Liver (tissue), 8 donors: ENCODE measurements at regions not wholly inside any gene's neighbourhood (a gene's known extent, or its start where the extent isn't known, plus 50 kb on each side); places are given as distances from the start of the nearest gene placed in this dataset.

ENCODE experiments used
- DNase-seq: peaks from one replicate; pipeline ENCODE4 v3.0.0-alpha.2; 2017; ENCODE audit warnings: low spot score
- H3K27ac ChIP-seq, 2 donors: one replicate each; pipeline ENCODE4 v1.7.0; 2013; ENCODE audit warnings: inconsistent platforms in 2 of 2, low read length in 2 of 2, control low read depth in 1 of 2, low read depth in 1 of 2, mild to moderate bottlenecking in 1 of 2
- H3K27me3 ChIP-seq, 4 donors: one replicate each; pipeline versions ENCODE4 v1.6.1 to v1.7.0; 2013; ENCODE audit warnings: low read length in 3 of 4, inconsistent platforms in 1 of 4, mild to moderate bottlenecking in 1 of 4, moderate library complexity in 1 of 4; ENCODE audit not compliant: control insufficient read depth in 4 of 4, insufficient read depth in 4 of 4
- H3K36me3 ChIP-seq, 4 donors: one replicate each; pipeline versions ENCODE4 v1.6.1 to v1.7.0; 2013; ENCODE audit warnings: low read length in 3 of 4, mild to moderate bottlenecking in 3 of 4, low read depth in 1 of 4, moderate library complexity in 1 of 4; ENCODE audit not compliant: control insufficient read depth in 4 of 4, insufficient read depth in 3 of 4
- H3K4me1 ChIP-seq, 4 donors: one replicate each; pipeline versions ENCODE4 v1.6.1 to v1.7.0; 2013; ENCODE audit warnings: low read length in 3 of 4, mild to moderate bottlenecking in 3 of 4, moderate library complexity in 1 of 4; ENCODE audit not compliant: control insufficient read depth in 4 of 4, insufficient read depth in 4 of 4
- H3K4me3 ChIP-seq, 3 donors: one replicate each; pipeline versions ENCODE4 v1.6.1 to v1.7.0; 2013; ENCODE audit warnings: low read length in 3 of 3, control low read depth in 1 of 3, low read depth in 1 of 3, mild to moderate bottlenecking in 1 of 3
- H3K9ac ChIP-seq, 2 donors: one replicate each; pipeline ENCODE4 v1.7.0; 2013; ENCODE audit warnings: low read length in 2 of 2, mild to moderate bottlenecking in 2 of 2, moderate library complexity in 2 of 2, control low read depth in 1 of 2, low read depth in 1 of 2
- H3K9me3 ChIP-seq, 4 donors: one replicate each; pipeline versions ENCODE4 v1.6.1 to v1.7.0; 2013; ENCODE audit warnings: low read length in 3 of 4; ENCODE audit not compliant: control insufficient read depth in 4 of 4
- ATF3 ChIP-seq: IDR thresholded peaks from 2 replicates; pipeline ENCODE4 v1.6.1; 2016; ENCODE audit warnings: antibody characterized with exemption
- CTCF ChIP-seq: fragments of 150-350 bp; IDR thresholded peaks from 2 replicates; pipeline ENCODE4 v1.5.1; 2017; ENCODE audit warnings: improper control_type of control experiment, low read depth, low read length; ENCODE audit not compliant: missing input control
- EGR1 ChIP-seq, 2 donors: IDR thresholded peaks; 2 replicates each; pipeline ENCODE4 v1.6.1; 2016 to 2018; ENCODE audit warnings: antibody characterized with exemption in 2 of 2, low read depth in 2 of 2
- FOXA1 ChIP-seq: IDR thresholded peaks from 2 replicates; pipeline ENCODE4 v1.6.1; 2016; ENCODE audit warnings: antibody characterized with exemption
- FOXA2 ChIP-seq: IDR thresholded peaks from 2 replicates; pipeline ENCODE4 v1.6.1; 2016; ENCODE audit warnings: antibody characterized with exemption
- GABPA ChIP-seq, 2 donors: IDR thresholded peaks in 1 of 2; conservative IDR thresholded peaks in 1 of 2; 2 replicates each; pipeline ENCODE4 v1.6.1; 2016; ENCODE audit warnings: antibody characterized with exemption in 2 of 2, mild to moderate bottlenecking in 1 of 2, moderate library complexity in 1 of 2
- JUND ChIP-seq, 2 donors: IDR thresholded peaks; 2 replicates each; pipeline ENCODE4 v1.6.1; 2016; ENCODE audit warnings: antibody characterized with exemption in 2 of 2
- NR2F2 ChIP-seq: IDR thresholded peaks from 2 replicates; pipeline ENCODE4 v1.6.1; 2016; ENCODE audit warnings: antibody characterized with exemption
- RAD21 ChIP-seq, 2 donors: IDR thresholded peaks; 2 replicates each; pipeline ENCODE4 v1.6.1; 2016; ENCODE audit warnings: antibody characterized with exemption in 2 of 2, mild to moderate bottlenecking in 2 of 2
- RXRA ChIP-seq, 2 donors: IDR thresholded peaks; 2 replicates each; pipeline ENCODE4 v1.6.1; 2017 to 2018; ENCODE audit warnings: antibody characterized with exemption in 2 of 2, mild to moderate bottlenecking in 1 of 2
- SP1 ChIP-seq: IDR thresholded peaks from 2 replicates; pipeline ENCODE4 v1.6.1; 2018; ENCODE audit warnings: antibody characterized with exemption, mild to moderate bottlenecking
- YY1 ChIP-seq: IDR thresholded peaks from 2 replicates; pipeline ENCODE4 v1.6.1; 2016; ENCODE audit warnings: antibody characterized with exemption, mild to moderate bottlenecking
- WGBS: extraction: QIAGEN DNeasy Blood & Tissue Kit; methylation state at CpG from one replicate; pipeline ENCODE4 v1.1.7; 2013; 5-methylcytosine and 5-hydroxymethylcytosine counted together
- TF ChIP-seq, protein P1 (sequence below): IDR thresholded peaks from 2 replicates; pipeline ENCODE4 v1.6.1; 2016; ENCODE audit warnings: antibody characterized with exemption, mild to moderate bottlenecking
- TF ChIP-seq, protein P2 (sequence below): IDR thresholded peaks from 2 replicates; pipeline ENCODE4 v1.6.1; 2016; ENCODE audit warnings: antibody characterized with exemption
- TF ChIP-seq, protein P3 (sequence below): IDR thresholded peaks from 2 replicates; pipeline ENCODE4 v1.6.1; 2016; ENCODE audit warnings: antibody characterized with exemption
- donor health status: healthy.
- donor health status: healthy.
- donor health status: healthy.
- donor health status: healthy.
- donor health status: healthy.

DNA sequence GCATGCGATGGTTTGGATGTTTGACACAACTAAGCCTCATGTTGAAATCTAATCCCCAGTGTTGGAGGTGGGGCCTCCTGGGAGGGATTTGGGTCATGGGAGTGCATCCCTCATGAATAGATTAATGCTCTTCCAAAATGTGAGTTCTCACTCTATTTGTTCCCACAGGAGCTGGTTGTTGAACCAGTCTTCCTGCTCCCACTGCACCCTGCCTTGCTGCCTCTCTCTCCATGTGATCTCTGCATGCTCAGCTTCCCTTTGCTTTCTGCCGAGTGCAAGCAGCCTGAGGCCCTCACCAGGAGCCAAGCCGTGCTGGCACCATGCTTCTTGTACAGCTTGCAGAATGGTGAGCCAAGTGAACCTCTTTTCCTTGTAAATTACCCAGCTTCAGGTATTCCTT is 206.8 kb downstream of the VAPA start:
- TF ChIP-seq GABPA (IDR thresholded peaks at IDR 0.05 in 1 of 2, conservative IDR thresholded peaks at IDR 0.05 in 1 of 2) (no peak), CTCF (no peak), EGR1 (IDR thresholded peaks at IDR 0.05; ENCODE audit: low read depth in 2 of 2) (no peak), YY1 (no peak), RXRA (IDR thresholded peaks at IDR 0.05) (no peak), FOXA1 (no peak), NR2F2 (no peak), JUND (IDR thresholded peaks at IDR 0.05) (no peak), ATF3 (no peak)
- TF ChIP-seq, protein P1, sequence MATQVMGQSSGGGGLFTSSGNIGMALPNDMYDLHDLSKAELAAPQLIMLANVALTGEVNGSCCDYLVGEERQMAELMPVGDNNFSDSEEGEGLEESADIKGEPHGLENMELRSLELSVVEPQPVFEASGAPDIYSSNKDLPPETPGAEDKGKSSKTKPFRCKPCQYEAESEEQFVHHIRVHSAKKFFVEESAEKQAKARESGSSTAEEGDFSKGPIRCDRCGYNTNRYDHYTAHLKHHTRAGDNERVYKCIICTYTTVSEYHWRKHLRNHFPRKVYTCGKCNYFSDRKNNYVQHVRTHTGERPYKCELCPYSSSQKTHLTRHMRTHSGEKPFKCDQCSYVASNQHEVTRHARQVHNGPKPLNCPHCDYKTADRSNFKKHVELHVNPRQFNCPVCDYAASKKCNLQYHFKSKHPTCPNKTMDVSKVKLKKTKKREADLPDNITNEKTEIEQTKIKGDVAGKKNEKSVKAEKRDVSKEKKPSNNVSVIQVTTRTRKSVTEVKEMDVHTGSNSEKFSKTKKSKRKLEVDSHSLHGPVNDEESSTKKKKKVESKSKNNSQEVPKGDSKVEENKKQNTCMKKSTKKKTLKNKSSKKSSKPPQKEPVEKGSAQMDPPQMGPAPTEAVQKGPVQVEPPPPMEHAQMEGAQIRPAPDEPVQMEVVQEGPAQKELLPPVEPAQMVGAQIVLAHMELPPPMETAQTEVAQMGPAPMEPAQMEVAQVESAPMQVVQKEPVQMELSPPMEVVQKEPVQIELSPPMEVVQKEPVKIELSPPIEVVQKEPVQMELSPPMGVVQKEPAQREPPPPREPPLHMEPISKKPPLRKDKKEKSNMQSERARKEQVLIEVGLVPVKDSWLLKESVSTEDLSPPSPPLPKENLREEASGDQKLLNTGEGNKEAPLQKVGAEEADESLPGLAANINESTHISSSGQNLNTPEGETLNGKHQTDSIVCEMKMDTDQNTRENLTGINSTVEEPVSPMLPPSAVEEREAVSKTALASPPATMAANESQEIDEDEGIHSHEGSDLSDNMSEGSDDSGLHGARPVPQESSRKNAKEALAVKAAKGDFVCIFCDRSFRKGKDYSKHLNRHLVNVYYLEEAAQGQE, result no peak
- no peaks in the 10 kb centered on the region for H3K27me3 ChIP-seq
- no peaks in the 10 kb centered on the region for H3K36me3 ChIP-seq
- H3K9me3 ChIP-seq, result peaks cover 0 to 7% (median 0%) of the 10 kb centered on the region in 4 donors
- H3K4me1 ChIP-seq, result no peaks in the 10 kb centered on the region
- no peak overlapping the region for H3K9ac ChIP-seq
- no peak for DNase-seq
- no peak overlapping the region for H3K27ac ChIP-seq
- WGBS, result 63% methylated on average over 3 of the region's 3 CpGs
- H3K4me3 ChIP-seq, result no peak overlapping the region

- Histone ChIP-seq H3K4me1 (no peaks in the 10 kb centered on the region), H3K4me3 (no peak overlapping the region), H3K9ac (no peak overlapping the region), H3K9me3 (peaks cover 0 to 7% (median 0%) of the 10 kb centered on the region in 4 donors), H3K27ac (no peak overlapping the region), H3K27me3 (no peaks in the 10 kb centered on the region), H3K36me3 (no peaks in the 10 kb centered on the region)
- DNase-seq, result no peak
- TF ChIP-seq SP1, result no peak
- no peak for TF ChIP-seq EGR1 (IDR thresholded peaks at IDR 0.05; ENCODE audit: low read depth in 2 of 2)
- no peak for TF ChIP-seq NR2F2
- TF ChIP-seq, protein P2, sequence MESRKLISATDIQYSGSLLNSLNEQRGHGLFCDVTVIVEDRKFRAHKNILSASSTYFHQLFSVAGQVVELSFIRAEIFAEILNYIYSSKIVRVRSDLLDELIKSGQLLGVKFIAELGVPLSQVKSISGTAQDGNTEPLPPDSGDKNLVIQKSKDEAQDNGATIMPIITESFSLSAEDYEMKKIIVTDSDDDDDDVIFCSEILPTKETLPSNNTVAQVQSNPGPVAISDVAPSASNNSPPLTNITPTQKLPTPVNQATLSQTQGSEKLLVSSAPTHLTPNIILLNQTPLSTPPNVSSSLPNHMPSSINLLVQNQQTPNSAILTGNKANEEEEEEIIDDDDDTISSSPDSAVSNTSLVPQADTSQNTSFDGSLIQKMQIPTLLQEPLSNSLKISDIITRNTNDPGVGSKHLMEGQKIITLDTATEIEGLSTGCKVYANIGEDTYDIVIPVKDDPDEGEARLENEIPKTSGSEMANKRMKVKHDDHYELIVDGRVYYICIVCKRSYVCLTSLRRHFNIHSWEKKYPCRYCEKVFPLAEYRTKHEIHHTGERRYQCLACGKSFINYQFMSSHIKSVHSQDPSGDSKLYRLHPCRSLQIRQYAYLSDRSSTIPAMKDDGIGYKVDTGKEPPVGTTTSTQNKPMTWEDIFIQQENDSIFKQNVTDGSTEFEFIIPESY, result no peak
- no peak for TF ChIP-seq FOXA2
- TF ChIP-seq, protein P3, sequence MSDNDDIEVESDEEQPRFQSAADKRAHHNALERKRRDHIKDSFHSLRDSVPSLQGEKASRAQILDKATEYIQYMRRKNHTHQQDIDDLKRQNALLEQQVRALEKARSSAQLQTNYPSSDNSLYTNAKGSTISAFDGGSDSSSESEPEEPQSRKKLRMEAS, result no peak
- no peak for TF ChIP-seq RAD21 (IDR thresholded peaks at IDR 0.05)
- TF ChIP-seq, protein P1, result no peak
- TF ChIP-seq ATF3, result no peak
- TF ChIP-seq FOXA1, result no peak
- 69% methylated on average over 1 of the region's 1 CpG for WGBS
Observed at GRCh38 chr18:10121028-10121427, 207.2 kb downstream of the VAPA start.
